Testis (tissue), 2 donors: ENCODE measurements at regions not wholly inside any gene's neighbourhood (a gene's known extent, or its start where the extent isn't known, plus 50 kb on each side); places are given as distances from the start of the nearest gene placed in this dataset.

ENCODE experiments used
- DNase-seq: peaks from one replicate; pipeline ENCODE4 v3.0.0-alpha.2; 2019
- H3K27ac ChIP-seq, 2 donors: fragments of 200-600 bp; sonication (generic); one replicate each; pipeline ENCODE4 v1.5.1; 2019
- H3K27me3 ChIP-seq: fragments of 200-600 bp; sonication (generic); one replicate; pipeline ENCODE4 v1.5.1; 2019
- H3K36me3 ChIP-seq: fragments of 200-600 bp; sonication (generic); one replicate; pipeline ENCODE4 v1.5.1; 2017; ENCODE audit warnings: low read depth; ENCODE audit errors: missing control alignments
- H3K4me1 ChIP-seq: fragments of 200-600 bp; sonication (generic); one replicate; pipeline ENCODE4 v1.5.1; 2019
- H3K4me3 ChIP-seq, 2 donors: fragments of 200-600 bp; sonication (generic); one replicate each; pipeline ENCODE4 v1.5.1; 2017 to 2019
- H3K9me3 ChIP-seq: fragments of 200-600 bp; sonication (generic); one replicate; pipeline ENCODE4 v1.5.1; 2017
- POLR2A ChIP-seq: fragments of 450-650 bp; IDR thresholded peaks from one replicate; pipeline ENCODE4 v1.6.1; 2017; ENCODE audit warnings: antibody characterized with exemption, mild to moderate bottlenecking, moderate library complexity
- WGBS, 2 donors: methylation state at CpG; one replicate each; pipeline ENCODE4 v1.1.5; 2018; 5-methylcytosine and 5-hydroxymethylcytosine counted together
- intact Hi-C: fragments of 100-400 bp; cut with DNase I; formaldehyde crosslinking; loops from one replicate; pipeline ENCODE4 v1.15.1; 2023; ENCODE audit warnings: low total_unique reads
- TF ChIP-seq, protein P1 (sequence below), 3 experiments: fragments of 450-650 bp in 2 of 3; fragments of 200-600 bp in 1 of 3; sonication (generic) in 1 of 3; IDR thresholded peaks; one replicate each; pipeline ENCODE4 v1.5.1; 2016 to 2019; ENCODE audit warnings: antibody characterized with exemption in 3 of 3, mild to moderate bottlenecking in 2 of 3, moderate library complexity in 1 of 3

DNA sequence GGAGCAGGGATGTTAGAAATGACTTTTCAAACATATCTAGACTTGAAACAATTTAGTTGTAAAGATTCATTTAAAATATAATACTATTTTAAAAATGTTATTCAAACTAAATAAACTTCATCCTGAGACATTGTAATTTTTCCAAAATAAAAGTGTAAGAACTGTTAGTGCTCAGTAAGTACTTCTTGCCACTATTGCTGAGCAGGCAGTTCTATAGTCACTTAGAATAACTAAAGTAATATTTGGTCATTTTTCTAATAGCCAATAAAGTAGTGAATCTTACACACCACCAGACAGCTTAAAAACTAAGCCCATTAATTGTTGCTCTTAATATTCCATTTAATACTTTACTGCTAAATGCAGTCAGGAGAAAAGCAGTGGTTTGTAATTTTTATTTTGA lies 1120.0 kb upstream of the CDH10 start:
- no peaks in the 10 kb centered on the region for H3K27me3 ChIP-seq
- no peak overlapping the region for H3K27ac ChIP-seq
- no peak overlapping the region for H3K4me3 ChIP-seq
- DNase-seq = no peak
- intact Hi-C loops = no loop called here
- no peak for TF ChIP-seq POLR2A
- H3K36me3 ChIP-seq = no peaks in the 10 kb centered on the region
- no peaks in the 10 kb centered on the region for H3K4me1 ChIP-seq
- H3K9me3 ChIP-seq = no peaks in the 10 kb centered on the region

DNA sequence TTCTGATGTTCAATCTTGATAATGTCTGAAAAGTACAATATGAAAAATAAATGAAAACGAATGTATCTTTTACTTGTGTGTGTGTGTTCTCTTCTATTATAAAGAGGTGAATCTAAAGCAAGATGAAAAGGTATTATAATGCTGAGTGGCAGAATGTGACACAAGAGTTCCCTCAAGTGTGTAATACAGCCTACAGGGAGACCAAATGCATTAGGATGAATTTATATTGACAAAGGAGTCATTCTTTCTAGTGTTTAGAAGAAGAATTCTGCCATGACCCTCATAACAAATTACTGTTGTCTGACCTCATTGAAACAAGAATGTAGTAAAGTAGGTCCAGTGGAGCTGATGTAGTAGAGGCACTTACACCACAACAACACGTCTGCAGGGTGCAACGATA lies 1119.0 kb upstream of the CDH10 start:
- no peak overlapping the region for H3K4me3 ChIP-seq
- no peak overlapping the region for H3K27ac ChIP-seq
- DNase-seq = no peak
- no peak for TF ChIP-seq POLR2A
- 64 to 72% methylated on average over 3 of the region's 3 CpGs for WGBS, 2 donors
- H3K36me3 ChIP-seq = no peaks in the 10 kb centered on the region
- H3K4me1 ChIP-seq = no peaks in the 10 kb centered on the region
- no peaks in the 10 kb centered on the region for H3K9me3 ChIP-seq
- intact Hi-C loops = no loop called here
- H3K27me3 ChIP-seq = no peaks in the 10 kb centered on the region

DNA sequence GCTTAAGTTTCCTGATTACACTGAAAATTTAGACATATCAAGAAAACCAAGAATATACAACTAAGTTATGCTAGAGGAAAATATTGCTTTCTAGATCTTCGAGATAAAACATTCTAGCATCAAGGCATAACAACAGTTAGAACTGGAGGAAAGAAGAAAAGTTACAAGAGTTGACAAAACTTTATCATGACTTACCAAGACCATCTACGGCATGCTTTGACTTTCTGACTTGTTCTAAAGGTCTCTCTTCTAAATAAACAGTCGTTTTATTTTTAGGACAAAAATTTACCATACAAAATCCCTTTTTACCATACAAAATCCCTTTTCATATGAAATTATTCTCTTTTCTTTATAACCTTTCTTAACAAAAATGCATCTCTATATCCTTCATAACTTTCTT lies 1110.1 kb upstream of the CDH10 start:
- no peak for TF ChIP-seq POLR2A
- TF ChIP-seq, protein P1, sequence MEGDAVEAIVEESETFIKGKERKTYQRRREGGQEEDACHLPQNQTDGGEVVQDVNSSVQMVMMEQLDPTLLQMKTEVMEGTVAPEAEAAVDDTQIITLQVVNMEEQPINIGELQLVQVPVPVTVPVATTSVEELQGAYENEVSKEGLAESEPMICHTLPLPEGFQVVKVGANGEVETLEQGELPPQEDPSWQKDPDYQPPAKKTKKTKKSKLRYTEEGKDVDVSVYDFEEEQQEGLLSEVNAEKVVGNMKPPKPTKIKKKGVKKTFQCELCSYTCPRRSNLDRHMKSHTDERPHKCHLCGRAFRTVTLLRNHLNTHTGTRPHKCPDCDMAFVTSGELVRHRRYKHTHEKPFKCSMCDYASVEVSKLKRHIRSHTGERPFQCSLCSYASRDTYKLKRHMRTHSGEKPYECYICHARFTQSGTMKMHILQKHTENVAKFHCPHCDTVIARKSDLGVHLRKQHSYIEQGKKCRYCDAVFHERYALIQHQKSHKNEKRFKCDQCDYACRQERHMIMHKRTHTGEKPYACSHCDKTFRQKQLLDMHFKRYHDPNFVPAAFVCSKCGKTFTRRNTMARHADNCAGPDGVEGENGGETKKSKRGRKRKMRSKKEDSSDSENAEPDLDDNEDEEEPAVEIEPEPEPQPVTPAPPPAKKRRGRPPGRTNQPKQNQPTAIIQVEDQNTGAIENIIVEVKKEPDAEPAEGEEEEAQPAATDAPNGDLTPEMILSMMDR (IDR thresholded peaks at IDR 0.05) = no peak
- Histone ChIP-seq H3K36me3 (no peaks in the 10 kb centered on the region), H3K9me3 (no peaks in the 10 kb centered on the region), H3K27ac (no peak overlapping the region), H3K4me1 (no peaks in the 10 kb centered on the region), H3K4me3 (no peak overlapping the region), H3K27me3 (no peaks in the 10 kb centered on the region)
- intact Hi-C loops = no loop called here
- 48 to 54% methylated on average over 3 of the region's 3 CpGs for WGBS, 2 donors
- no peak for DNase-seq

DNA sequence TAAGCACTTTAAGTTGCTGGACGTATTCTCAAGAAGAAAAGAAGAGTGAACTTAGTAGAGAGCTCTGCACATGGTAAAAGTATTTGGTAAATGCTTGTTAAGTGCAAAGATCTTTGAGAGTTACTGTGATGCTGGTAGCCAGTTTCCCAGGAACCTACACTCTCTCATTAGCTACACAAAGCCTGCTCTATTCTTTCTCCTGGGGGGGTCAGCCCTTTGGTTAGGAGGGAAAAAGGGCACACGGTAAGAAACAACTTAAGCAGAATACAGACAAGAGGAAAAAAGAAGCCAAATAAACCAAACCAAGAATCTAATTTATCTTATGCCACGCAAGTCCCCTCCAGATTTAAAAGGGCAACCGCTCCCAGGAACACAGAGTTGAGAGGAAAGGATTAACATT lies 1100.1 kb upstream of the CDH10 start:
- no peaks in the 10 kb centered on the region for H3K9me3 ChIP-seq
- 50 to 54% methylated on average over 4 of the region's 4 CpGs for WGBS, 2 donors
- H3K4me3 ChIP-seq = no peak overlapping the region
- intact Hi-C loops = no loop called here
- no peak for DNase-seq
- TF ChIP-seq, protein P1 (IDR thresholded peaks at IDR 0.05) = no peak
- TF ChIP-seq POLR2A = no peak
- no peak overlapping the region for H3K27ac ChIP-seq
- no peaks in the 10 kb centered on the region for H3K36me3 ChIP-seq
- H3K27me3 ChIP-seq = no peaks in the 10 kb centered on the region
- no peaks in the 10 kb centered on the region for H3K4me1 ChIP-seq

DNA sequence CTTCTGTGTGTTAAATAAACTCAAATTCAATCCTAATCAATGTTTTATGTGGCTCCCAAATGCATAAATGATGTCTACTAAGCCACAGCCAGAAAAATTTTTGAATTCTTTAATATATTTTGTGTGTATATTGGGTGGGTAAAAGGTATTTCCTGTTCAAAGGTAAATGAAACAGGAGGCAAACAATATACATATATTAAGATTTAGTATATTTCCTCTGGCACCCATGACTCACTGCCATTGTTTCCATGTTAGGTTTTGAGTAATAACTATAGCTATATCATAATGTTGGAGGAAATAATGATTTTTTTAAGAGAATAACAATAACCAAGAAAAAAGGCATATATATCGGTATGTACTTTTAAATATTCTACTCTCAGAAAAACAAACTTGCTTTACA lies 1071.9 kb upstream of the CDH10 start:
- Histone ChIP-seq H3K27me3 (no peaks in the 10 kb centered on the region), H3K27ac (no peak overlapping the region), H3K9me3 (no peaks in the 10 kb centered on the region), H3K4me3 (no peak overlapping the region), H3K4me1 (no peaks in the 10 kb centered on the region), H3K36me3 (no peaks in the 10 kb centered on the region)
- WGBS, 2 donors = 93 to 98% methylated on average over 1 of the region's 1 CpG
- DNase-seq = no peak
- intact Hi-C loops = no loop called here
- TF ChIP-seq, protein P1 (IDR thresholded peaks at IDR 0.05) = no peak
- TF ChIP-seq POLR2A = no peak

DNA sequence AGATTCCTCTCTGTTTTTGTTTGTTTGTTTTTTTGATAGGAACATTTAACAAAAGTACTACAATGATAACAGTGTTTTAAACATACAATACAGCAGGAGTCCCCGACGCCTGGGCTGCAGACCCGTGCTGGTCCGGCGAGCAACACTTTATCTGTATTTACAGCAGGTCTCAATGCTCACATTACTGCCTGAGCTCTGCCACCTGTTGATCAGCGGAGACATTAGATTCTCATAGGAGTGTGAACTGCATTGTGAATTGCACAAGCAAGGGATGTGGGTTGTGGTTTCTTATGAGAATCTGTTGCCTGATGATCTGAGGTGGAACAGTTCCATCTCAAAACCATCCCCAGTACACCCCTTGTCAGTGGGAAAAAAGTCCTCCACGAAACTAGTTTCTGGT lies 1068.5 kb upstream of the CDH10 start:
- Histone ChIP-seq H3K4me1 (no peaks in the 10 kb centered on the region), H3K27me3 (no peaks in the 10 kb centered on the region), H3K9me3 (no peaks in the 10 kb centered on the region), H3K27ac (no peak overlapping the region), H3K4me3 (no peak overlapping the region), H3K36me3 (no peaks in the 10 kb centered on the region)
- intact Hi-C loops = no loop called here
- WGBS, 2 donors = 13 to 19% methylated on average over 7 of the region's 7 CpGs
- TF ChIP-seq POLR2A = no peak
- TF ChIP-seq, protein P1 (IDR thresholded peaks at IDR 0.05) = no peak
- DNase-seq = no peak
